IMR-90 (cell line): ENCODE measurements at regions not wholly inside any gene's neighbourhood (a gene's known extent, or its start where the extent isn't known, plus 50 kb on each side); places are given as distances from the start of the nearest gene placed in this dataset.

Experiments
- ATAC-seq: fragments of 200-7000 bp; cut with Tn5 transposase; 2 replicates; pipeline ENCODE4 v1.9.1; 2020; ENCODE audit warnings: low read depth, mild to moderate bottlenecking, moderate library complexity
- BruUV-seq: library from RNA; stranded (reverse); fragments of 400-500 nt; replicated peaks from 2 replicates; lab custom pipeline; 2021; lab: Mats Ljungman, UMichigan
- CTCF ChIA-PET: fragments of 300-600 bp; formaldehyde crosslinking; extraction: SDS; loops from one replicate; lab custom pipeline; 2021; ENCODE audit warnings: antibody characterized with exemption; lab: Yijun Ruan, JAX
- POLR2A ChIA-PET: fragments of 300-600 bp; sonication (Branson Sonifier 250); formaldehyde crosslinking; loops from one replicate; lab custom pipeline; 2022; ENCODE audit warnings: antibody characterized with exemption; ENCODE audit not compliant: unreplicated experiment; lab: Charles Lee
- DNase-seq: peaks from one replicate; pipeline ENCODE4 v3.0.0; 2013
- H2AFZ ChIP-seq: replicated peaks from 2 replicates; pipeline ENCODE3; 2013; ENCODE audit warnings: low read length, mild to moderate bottlenecking; ENCODE audit not compliant: poor library complexity
- H2AK5ac ChIP-seq: 2 replicates; pipeline ENCODE4 v1.6.1; 2013; ENCODE audit warnings: low read depth, low read length, inconsistent platforms
- H2AK9ac ChIP-seq: replicated peaks from 2 replicates; pipeline ENCODE3; 2013; ENCODE audit warnings: mild to moderate bottlenecking, low read depth, low read length, moderate library complexity; ENCODE audit not compliant: poor library complexity
- H2BK120ac ChIP-seq: 2 replicates; pipeline ENCODE4 v1.6.1; 2013; ENCODE audit warnings: low read depth, low read length, inconsistent platforms
- H2BK15ac ChIP-seq: 3 replicates; pipeline ENCODE4 v1.6.1; 2013; ENCODE audit warnings: low read depth, low read length, inconsistent platforms
- H2BK20ac ChIP-seq: 2 replicates; pipeline ENCODE4 v1.6.1; 2013; ENCODE audit warnings: low read depth, mild to moderate bottlenecking, inconsistent platforms, low read length, moderate library complexity
- H2BK5ac ChIP-seq: 2 replicates; pipeline ENCODE4 v1.6.1; 2013; ENCODE audit warnings: mild to moderate bottlenecking, low read depth, low read length, inconsistent platforms; ENCODE audit not compliant: poor library complexity, severe bottlenecking
- H3K14ac ChIP-seq: replicated peaks from 2 replicates; pipeline ENCODE4 v1.6.1; 2013; ENCODE audit warnings: low read depth, low read length, inconsistent platforms
- H3K18ac ChIP-seq: 2 replicates; pipeline ENCODE4 v1.6.1; 2013; ENCODE audit warnings: low read depth, low read length, control low read depth
- H3K23ac ChIP-seq: 2 replicates; pipeline ENCODE4 v1.6.1; 2013; ENCODE audit warnings: low read depth, low read length, inconsistent platforms
- H3K27ac ChIP-seq: 2 replicates; pipeline ENCODE4 v1.5.1; 2013; ENCODE audit warnings: mild to moderate bottlenecking, control low read depth, low read length; ENCODE audit not compliant: insufficient read depth
- H3K27me3 ChIP-seq: 2 replicates; pipeline ENCODE4 v1.6.1; 2013; ENCODE audit warnings: low read length; ENCODE audit not compliant: control insufficient read depth, insufficient read depth
- H3K36me3 ChIP-seq: 2 replicates; pipeline ENCODE4 v1.6.1; 2013; ENCODE audit warnings: low read length, mixed read lengths; ENCODE audit not compliant: control insufficient read depth, insufficient read depth
- H3K4ac ChIP-seq: 2 replicates; pipeline ENCODE4 v1.6.1; 2013; ENCODE audit warnings: low read depth, low read length, inconsistent platforms
- H3K4me1 ChIP-seq: 2 replicates; pipeline ENCODE4 v1.6.1; 2013; ENCODE audit warnings: low read length, mixed read lengths; ENCODE audit not compliant: control insufficient read depth, insufficient read depth
- H3K4me2 ChIP-seq: 2 replicates; pipeline ENCODE4 v1.6.1; 2013; ENCODE audit warnings: low read depth, mild to moderate bottlenecking, control low read depth, low read length, moderate library complexity
- H3K4me3 ChIP-seq: 2 replicates; pipeline ENCODE4 v1.5.1; 2013; ENCODE audit warnings: low read depth, mild to moderate bottlenecking, control low read depth, low read length, moderate library complexity; ENCODE audit not compliant: insufficient read depth
- H3K56ac ChIP-seq: 2 replicates; pipeline ENCODE4 v1.6.1; 2013; ENCODE audit warnings: low read length, inconsistent platforms; ENCODE audit not compliant: insufficient read depth; ENCODE audit errors: extremely low read depth
- H3K79me1 ChIP-seq, 2 experiments: 2 replicates each; pipeline ENCODE4 v1.6.1; 2013; ENCODE audit warnings: low read length in 2 of 2, inconsistent platforms in 1 of 2, low read depth in 1 of 2
- H3K9ac ChIP-seq: 2 replicates; pipeline ENCODE4 v1.6.1; 2013; ENCODE audit warnings: low read depth, low read length, control low read depth
- H3K9me1 ChIP-seq: 2 replicates; pipeline ENCODE4 v1.6.1; 2013; ENCODE audit warnings: low read length, inconsistent platforms; ENCODE audit not compliant: insufficient read depth
- H3K9me3 ChIP-seq: 2 replicates; pipeline ENCODE4 v1.6.1; 2013; ENCODE audit warnings: low read length; ENCODE audit not compliant: control insufficient read depth, insufficient read depth
- H4K20me1 ChIP-seq: 2 replicates; pipeline ENCODE4 v1.6.1; 2013; ENCODE audit warnings: low read length, inconsistent platforms; ENCODE audit not compliant: insufficient read depth
- H4K5ac ChIP-seq: 2 replicates; pipeline ENCODE4 v1.6.1; 2013; ENCODE audit warnings: mild to moderate bottlenecking, low read depth, low read length, control low read depth
- H4K8ac ChIP-seq, 2 experiments: 2 replicates each; pipeline ENCODE4 v1.6.1; 2013; ENCODE audit warnings: low read depth in 2 of 2, low read length in 2 of 2, control low read depth in 1 of 2, inconsistent platforms in 1 of 2
- H4K91ac ChIP-seq: 2 replicates; pipeline ENCODE4 v1.6.1; 2013; ENCODE audit warnings: low read depth, low read length, inconsistent platforms; ENCODE audit not compliant: insufficient read depth
- POLR2A ChIP-seq: IDR thresholded peaks from 2 replicates; pipeline ENCODE4 v1.6.1; 2012; ENCODE audit warnings: mild to moderate bottlenecking, low read depth, low read length
- SMC3 ChIP-seq: fragments of 150-350 bp; IDR thresholded peaks from 2 replicates; pipeline ENCODE4 v1.6.1; 2016; ENCODE audit warnings: low read depth, mild to moderate bottlenecking, antibody characterized with exemption, low read length, moderate library complexity
- USF2 ChIP-seq: fragments of 150-350 bp; IDR thresholded peaks from 2 replicates; pipeline ENCODE4 v1.6.1; 2017; ENCODE audit warnings: mild to moderate bottlenecking, antibody characterized with exemption, low read length, low read depth
- WGBS, 2 experiments: methylation state at CpG; one replicate each; pipeline versions ENCODE4 v1.1.5 to v1.1.7; 2013; ENCODE audit warnings: missing lambda C conversion rate in 2 of 2; ENCODE audit not compliant: insufficient read length in 1 of 2; ENCODE audit errors: extremely low coverage in 2 of 2; 5-methylcytosine and 5-hydroxymethylcytosine counted together
- dilution Hi-C: fragments of 300-500 bp; cut with HindIII; formaldehyde crosslinking; loops from one replicate; pipeline ENCODE4 v1.14.3; 2018; ENCODE audit warnings: low sequenced_read_pairs; ENCODE audit not compliant: unreplicated experiment
- in situ Hi-C: fragments of 300-500 bp; cut with MboI; formaldehyde crosslinking; loops from 3 replicates; pipeline ENCODE4 v1.14.3; 2019; ENCODE audit warnings: low sequenced_read_pairs, inconsistent platforms, mixed read lengths
- intact Hi-C: fragments of 100-400 bp; cut with micrococcal nuclease; formaldehyde crosslinking; loops from 2 replicates; pipeline ENCODE4 v1.10.0; 2022

DNA sequence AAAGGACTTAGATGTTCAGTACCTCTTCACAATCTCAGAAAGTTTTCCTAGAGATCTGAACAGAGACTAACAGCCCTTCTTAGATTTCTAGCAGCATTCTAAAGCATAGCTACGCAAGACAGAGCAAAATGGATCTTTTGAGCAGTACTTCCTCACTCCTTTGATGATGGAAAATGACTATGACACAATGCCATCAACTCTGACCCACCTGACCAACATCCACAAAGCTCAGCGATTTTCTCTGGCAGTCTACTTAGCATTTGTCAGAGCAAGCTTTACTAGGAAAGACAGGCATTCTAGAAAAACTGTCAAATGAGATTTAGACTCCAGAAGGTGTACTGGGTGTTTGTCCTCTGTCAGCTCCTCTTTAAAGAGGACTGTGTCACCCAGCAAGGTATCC lies 180.9 kb upstream of the ACVR2A start:
- H2BK20ac ChIP-seq = no peak overlapping the region
- no peak overlapping the region for H3K56ac ChIP-seq
- H3K36me3 ChIP-seq = no peaks in the 10 kb centered on the region
- no peak for TF ChIP-seq USF2
- TF ChIP-seq POLR2A = no peak
- no peak for TF ChIP-seq SMC3
- no peak overlapping the region for H2AFZ ChIP-seq
- H2AK9ac ChIP-seq = no peak overlapping the region
- H4K8ac ChIP-seq = no peak overlapping the region
- ATAC-seq = no peak
- no peak overlapping the region for H4K91ac ChIP-seq
- peaks cover 6% of the 10 kb centered on the region; the same call in 1 of the 2 replicates for H3K4me1 ChIP-seq
- dilution Hi-C loops = no loop called here
- no peak overlapping the region for H2BK5ac ChIP-seq
- H3K14ac ChIP-seq = no peak overlapping the region
- in situ Hi-C loops = no loop called here
- no TSS peak for BruUV-seq
- H2BK120ac ChIP-seq = no peak overlapping the region
- intact Hi-C loops = loop anchor here (5.0 kb wide), 1 partner anchor 178 kb away; no protein-coding TSS in a partner anchor
- H3K4me2 ChIP-seq = no peak overlapping the region
- no peak overlapping the region for H3K4ac ChIP-seq
- H3K27ac ChIP-seq = no peak overlapping the region
- H4K5ac ChIP-seq = no peak overlapping the region
- H2AK5ac ChIP-seq = no peak overlapping the region
- no peaks in the 10 kb centered on the region for H3K79me1 ChIP-seq
- H3K23ac ChIP-seq = no peak overlapping the region
- DNase-seq = no peak
- H3K9me3 ChIP-seq = no peaks in the 10 kb centered on the region
- no peak overlapping the region for H3K18ac ChIP-seq
- no peak overlapping the region for H3K9ac ChIP-seq
- no CpG with 5 or more reads among the region's 2 CpGs for WGBS, 2 experiments
- H3K4me3 ChIP-seq = no peak overlapping the region
- POLR2A ChIA-PET = no interaction called here
- H3K27me3 ChIP-seq = no peaks in the 10 kb centered on the region
- CTCF ChIA-PET = no interaction called here
- no peak overlapping the region for H2BK15ac ChIP-seq
- no peaks in the 10 kb centered on the region for H4K20me1 ChIP-seq
- H3K9me1 ChIP-seq = no peaks in the 10 kb centered on the region
